ENCODE measurements at regions not wholly inside any gene's neighbourhood (a gene's known extent, or its start where the extent isn't known, plus 50 kb on each side); places are given as distances from the start of the nearest gene placed in this dataset.

GRCh38 chr16:79293836-79294460, 306.6 kb downstream of the MAF start:
- TF ChIP-seq CTCF (IDR thresholded peaks at IDR 0.05; ENCODE audit: poor library complexity, severe bottlenecking) = no peak
- no peak for TF ChIP-seq POLR2AphosphoS5 (IDR thresholded peaks at IDR 0.05)
- no peak for TF ChIP-seq RAD21 (conservative IDR thresholded peaks at IDR 0.05)
- TF ChIP-seq MXI1 (conservative IDR thresholded peaks at IDR 0.05; ENCODE audit: poor library complexity, severe bottlenecking) = no peak

Data from neural cell (in vitro differentiated cells).